GM12873 (cell line): ENCODE measurements at regions not wholly inside any gene's neighbourhood (a gene's known extent, or its start where the extent isn't known, plus 50 kb on each side); places are given as distances from the start of the nearest gene placed in this dataset.

Source experiments
- CTCF ChIP-seq: IDR thresholded peaks from 2 replicates; pipeline ENCODE4 v1.5.1; 2012; ENCODE audit warnings: low read depth, mild to moderate bottlenecking, moderate library complexity, low read length, control low read depth; ENCODE audit not compliant: insufficient read depth; ENCODE audit errors: missing control alignments

GRCh38 chr2:236496340-236496739 is 73.3 kb upstream of the ACKR3 start:
- TF ChIP-seq CTCF, result no peak

GRCh38 chr2:236498369-236498768 is 71.3 kb upstream of the ACKR3 start:
- no peak for TF ChIP-seq CTCF

- TF ChIP-seq CTCF, result no peak
These were observed 69.7 kb upstream of the ACKR3 start for GRCh38 chr2:236499691-236500578.

DNA sequence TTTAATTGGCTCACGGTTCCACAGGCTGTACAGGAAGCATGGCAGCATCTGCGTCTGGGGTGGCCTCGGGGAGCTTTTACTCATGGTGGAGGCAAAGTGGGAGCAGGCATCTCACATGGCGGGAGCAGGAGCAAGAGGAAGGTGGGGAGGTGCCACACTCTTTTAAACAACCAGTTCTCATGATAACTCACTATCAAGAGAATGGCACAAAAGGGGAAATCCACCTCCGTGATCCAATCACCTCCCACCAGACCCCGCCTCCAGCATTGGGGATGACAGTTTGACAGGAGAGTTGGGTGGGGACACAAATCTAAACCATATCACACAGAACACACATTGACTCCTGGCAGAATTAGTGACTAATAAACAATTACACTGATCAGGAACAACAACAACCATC is 68.6 kb upstream of the ACKR3 start:
- TF ChIP-seq CTCF, result no peak

GRCh38 chr2:236501531-236501930 is 68.1 kb upstream of the ACKR3 start:
- TF ChIP-seq CTCF, result no peak

GRCh38 chr2:236503100-236503499 is 66.5 kb upstream of the ACKR3 start:
- peak; percentile 37 for TF ChIP-seq CTCF

- TF ChIP-seq CTCF, result no peak
These were observed 66.0 kb upstream of the ACKR3 start for GRCh38 chr2:236503583-236503982.
